ENCODE measurements at regions not wholly inside any gene's neighbourhood (a gene's known extent, or its start where the extent isn't known, plus 50 kb on each side); places are given as distances from the start of the nearest gene placed in this dataset.

DNA sequence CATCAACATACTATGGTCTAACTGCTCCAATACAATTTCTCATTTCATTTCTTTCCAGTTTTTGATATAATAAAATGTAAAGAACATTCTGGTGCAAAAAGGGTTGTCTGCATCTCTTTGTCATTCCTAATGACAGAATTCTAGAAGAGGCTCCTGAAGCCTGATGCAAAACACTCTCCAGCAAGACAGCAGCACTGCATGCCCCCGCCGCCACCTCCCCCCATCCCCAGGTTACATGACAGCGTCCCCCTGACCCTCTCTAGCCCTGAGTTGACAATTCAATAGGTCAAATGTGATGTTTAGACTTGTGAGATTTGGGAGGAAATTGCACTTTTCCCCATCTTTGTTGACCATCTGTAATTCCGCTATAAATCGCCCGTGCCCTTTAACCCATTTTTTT lies 64.6 kb upstream of the C1orf21 start:
- TF ChIP-seq, protein P1, sequence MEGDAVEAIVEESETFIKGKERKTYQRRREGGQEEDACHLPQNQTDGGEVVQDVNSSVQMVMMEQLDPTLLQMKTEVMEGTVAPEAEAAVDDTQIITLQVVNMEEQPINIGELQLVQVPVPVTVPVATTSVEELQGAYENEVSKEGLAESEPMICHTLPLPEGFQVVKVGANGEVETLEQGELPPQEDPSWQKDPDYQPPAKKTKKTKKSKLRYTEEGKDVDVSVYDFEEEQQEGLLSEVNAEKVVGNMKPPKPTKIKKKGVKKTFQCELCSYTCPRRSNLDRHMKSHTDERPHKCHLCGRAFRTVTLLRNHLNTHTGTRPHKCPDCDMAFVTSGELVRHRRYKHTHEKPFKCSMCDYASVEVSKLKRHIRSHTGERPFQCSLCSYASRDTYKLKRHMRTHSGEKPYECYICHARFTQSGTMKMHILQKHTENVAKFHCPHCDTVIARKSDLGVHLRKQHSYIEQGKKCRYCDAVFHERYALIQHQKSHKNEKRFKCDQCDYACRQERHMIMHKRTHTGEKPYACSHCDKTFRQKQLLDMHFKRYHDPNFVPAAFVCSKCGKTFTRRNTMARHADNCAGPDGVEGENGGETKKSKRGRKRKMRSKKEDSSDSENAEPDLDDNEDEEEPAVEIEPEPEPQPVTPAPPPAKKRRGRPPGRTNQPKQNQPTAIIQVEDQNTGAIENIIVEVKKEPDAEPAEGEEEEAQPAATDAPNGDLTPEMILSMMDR (IDR thresholded peaks at IDR 0.05): no peak
- TF ChIP-seq POLR2A (IDR thresholded peaks at IDR 0.05): no peak
- TF ChIP-seq POLR2AphosphoS5 (IDR thresholded peaks at IDR 0.05): no peak

All from prostate gland (tissue), 2 donors.